Sigmoid colon (tissue), 6 donors: ENCODE measurements at regions not wholly inside any gene's neighbourhood (a gene's known extent, or its start where the extent isn't known, plus 50 kb on each side); places are given as distances from the start of the nearest gene placed in this dataset.
"Not testable (repeated sequence)": the region's sequence is repeated elsewhere in the genome, so short reads cannot be mapped to it uniquely, and the experiment has no call there.

Source experiments
- DNase-seq: peaks from one replicate; pipeline ENCODE4 v3.0.0-alpha.2; 2019
- H3K27ac ChIP-seq, 4 donors: fragments of 200-600 bp; sonication (generic); one replicate each; pipeline ENCODE4 v1.5.1; 2016 to 2019; ENCODE audit warnings: mild to moderate bottlenecking in 1 of 4
- H3K27me3 ChIP-seq, 3 donors: fragments of 200-600 bp; sonication (generic); one replicate each; pipeline ENCODE4 v1.5.1; 2019; ENCODE audit warnings: mild to moderate bottlenecking in 1 of 3
- H3K36me3 ChIP-seq, 4 donors: fragments of 200-600 bp; sonication (generic); one replicate each; pipeline ENCODE4 v1.5.1; 2016 to 2019
- H3K4me1 ChIP-seq, 4 donors: fragments of 200-600 bp; sonication (generic); one replicate each; pipeline ENCODE4 v1.5.1; 2017 to 2019
- H3K4me3 ChIP-seq, 4 donors: fragments of 200-600 bp; sonication (generic); one replicate each; pipeline ENCODE4 v1.5.1; 2017 to 2019; ENCODE audit warnings: mild to moderate bottlenecking in 2 of 4, moderate library complexity in 1 of 4
- H3K9me3 ChIP-seq, 4 donors: fragments of 200-600 bp in 3 of 4; sonication (generic) in 3 of 4; one replicate each; pipeline versions ENCODE4 v1.5.1 to v1.6.1; 2013 to 2019
- EP300 ChIP-seq, 4 donors: sonication (generic); formaldehyde crosslinking; IDR thresholded peaks; one replicate each; pipeline ENCODE4 v1.6.1; 2017; ENCODE audit warnings: antibody characterized with exemption in 4 of 4
- POLR2A ChIP-seq, 2 donors: fragments of 450-650 bp; IDR thresholded peaks; one replicate each; pipeline ENCODE4 v1.6.1; 2016; ENCODE audit warnings: antibody characterized with exemption in 2 of 2, mild to moderate bottlenecking in 2 of 2, moderate library complexity in 2 of 2
- POLR2AphosphoS5 ChIP-seq, 4 donors: sonication (generic); formaldehyde crosslinking; IDR thresholded peaks; one replicate each; pipeline ENCODE4 v1.6.1; 2017; ENCODE audit warnings: antibody characterized with exemption in 4 of 4
- WGBS, 2 donors: extraction: QIAGEN DNeasy Blood & Tissue Kit; methylation state at CpG; one replicate each; pipeline ENCODE4 v1.1.7; 2013; 5-methylcytosine and 5-hydroxymethylcytosine counted together
- intact Hi-C: fragments of 100-400 bp; cut with DNase I; formaldehyde crosslinking; loops from one replicate; pipeline ENCODE4 v1.15.1; 2023
- TF ChIP-seq, protein P1 (sequence below), 4 experiments: fragments of 450-650 bp in 3 of 4; fragments of 200-600 bp in 1 of 4; IDR thresholded peaks; one replicate each; pipeline ENCODE4 v1.5.1; 2016 to 2019; ENCODE audit warnings: antibody characterized with exemption in 4 of 4, mild to moderate bottlenecking in 3 of 4, moderate library complexity in 2 of 4
- donor health status: healthy with polysubstance abuse.
- donor health status: healthy.

DNA sequence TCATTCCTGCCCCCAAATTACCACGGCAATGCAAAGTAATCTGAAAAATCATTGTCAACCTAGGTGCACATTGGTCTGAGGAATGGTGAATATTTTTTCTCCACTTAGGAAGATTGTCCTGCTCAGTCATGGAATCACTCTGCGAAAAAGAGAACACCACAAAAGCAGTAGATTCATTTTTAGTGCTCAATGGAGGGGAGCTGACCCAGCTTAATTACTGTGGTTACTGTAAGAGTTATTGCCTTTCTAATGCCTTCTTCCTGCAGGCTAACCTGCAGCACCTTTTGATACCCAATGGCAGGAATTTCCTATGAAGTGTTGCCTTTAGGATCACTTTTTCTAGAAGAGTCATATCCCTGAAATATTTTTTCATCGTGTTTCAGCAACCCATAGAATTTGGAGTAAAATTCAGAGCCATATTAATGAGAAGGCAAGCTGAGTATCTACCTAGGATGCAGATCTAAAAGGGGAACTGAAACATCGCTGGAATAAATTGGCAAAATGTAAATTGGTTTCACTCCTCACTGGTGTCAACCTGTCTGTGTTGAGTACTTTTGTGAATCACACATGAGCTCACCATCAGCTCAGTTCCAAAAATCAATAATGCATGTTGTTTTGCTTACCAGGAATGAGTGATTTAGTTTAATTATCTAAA lies 464.5 kb downstream of the CSNK1G3 start:
- H3K9me3 ChIP-seq: no peaks in the 10 kb centered on the region
- TF ChIP-seq EP300 (IDR thresholded peaks at IDR 0.05) (no peak), POLR2A (IDR thresholded peaks at IDR 0.05) (no peak), POLR2AphosphoS5 (IDR thresholded peaks at IDR 0.05) (no peak)
- TF ChIP-seq, protein P1, sequence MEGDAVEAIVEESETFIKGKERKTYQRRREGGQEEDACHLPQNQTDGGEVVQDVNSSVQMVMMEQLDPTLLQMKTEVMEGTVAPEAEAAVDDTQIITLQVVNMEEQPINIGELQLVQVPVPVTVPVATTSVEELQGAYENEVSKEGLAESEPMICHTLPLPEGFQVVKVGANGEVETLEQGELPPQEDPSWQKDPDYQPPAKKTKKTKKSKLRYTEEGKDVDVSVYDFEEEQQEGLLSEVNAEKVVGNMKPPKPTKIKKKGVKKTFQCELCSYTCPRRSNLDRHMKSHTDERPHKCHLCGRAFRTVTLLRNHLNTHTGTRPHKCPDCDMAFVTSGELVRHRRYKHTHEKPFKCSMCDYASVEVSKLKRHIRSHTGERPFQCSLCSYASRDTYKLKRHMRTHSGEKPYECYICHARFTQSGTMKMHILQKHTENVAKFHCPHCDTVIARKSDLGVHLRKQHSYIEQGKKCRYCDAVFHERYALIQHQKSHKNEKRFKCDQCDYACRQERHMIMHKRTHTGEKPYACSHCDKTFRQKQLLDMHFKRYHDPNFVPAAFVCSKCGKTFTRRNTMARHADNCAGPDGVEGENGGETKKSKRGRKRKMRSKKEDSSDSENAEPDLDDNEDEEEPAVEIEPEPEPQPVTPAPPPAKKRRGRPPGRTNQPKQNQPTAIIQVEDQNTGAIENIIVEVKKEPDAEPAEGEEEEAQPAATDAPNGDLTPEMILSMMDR (IDR thresholded peaks at IDR 0.05): no peak
- 66 to 87% methylated on average over 4 of the region's 4 CpGs for WGBS, 2 donors
- no peak overlapping the region for H3K4me3 ChIP-seq
- H3K4me1 ChIP-seq: no peaks in the 10 kb centered on the region
- H3K27ac ChIP-seq: no peak overlapping the region
- H3K36me3 ChIP-seq: no peaks in the 10 kb centered on the region
- intact Hi-C loops: no loop called here
- H3K27me3 ChIP-seq: no peaks in the 10 kb centered on the region
- no peak for DNase-seq

DNA sequence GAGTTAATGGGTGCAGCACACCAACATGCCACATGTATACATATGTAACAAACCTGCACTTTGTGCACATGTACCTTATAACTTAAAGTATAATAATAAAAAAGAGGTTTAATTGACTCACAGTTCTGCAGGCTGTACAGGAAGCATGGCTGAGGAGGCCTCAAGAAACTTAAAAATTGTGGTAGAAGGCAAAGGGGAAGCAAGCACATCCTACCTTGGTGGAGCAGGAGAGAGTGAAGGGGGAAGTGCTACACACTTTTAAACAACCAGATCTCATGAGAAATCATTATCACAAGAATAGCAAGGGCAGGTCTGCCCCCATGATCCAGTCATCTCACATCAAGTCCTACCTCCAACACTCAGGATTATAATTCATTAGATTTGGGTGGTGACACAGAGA lies 463.5 kb downstream of the CSNK1G3 start:
- H3K4me1 ChIP-seq, intact Hi-C loops, DNase-seq, H3K36me3 ChIP-seq, H3K9me3 ChIP-seq, H3K4me3 ChIP-seq, H3K27me3 ChIP-seq, H3K27ac ChIP-seq: not testable (repeated sequence)

DNA sequence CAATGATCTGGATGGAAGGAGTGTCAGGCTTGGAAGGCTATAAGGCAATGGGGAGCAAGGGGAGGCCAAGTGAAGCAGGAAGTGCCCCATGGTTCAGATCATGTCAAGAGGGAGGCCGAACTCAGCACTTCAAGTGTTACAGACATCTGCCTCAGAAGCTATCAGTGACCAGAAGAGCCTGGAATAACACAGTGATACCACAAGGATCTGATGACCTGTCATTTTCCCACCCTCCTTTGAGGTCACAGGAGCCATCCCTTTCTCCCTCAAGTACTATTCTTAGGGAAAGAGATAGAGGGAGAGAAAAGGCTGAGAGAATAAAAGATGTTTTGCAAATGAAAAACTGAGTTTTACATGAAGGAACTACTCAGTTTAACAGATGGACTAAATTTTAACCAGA lies 454.8 kb downstream of the CSNK1G3 start:
- no peaks in the 10 kb centered on the region for H3K4me1 ChIP-seq
- no peaks in the 10 kb centered on the region for H3K36me3 ChIP-seq
- no peaks in the 10 kb centered on the region for H3K27me3 ChIP-seq
- DNase-seq: no peak
- intact Hi-C loops: no loop called here
- H3K27ac ChIP-seq: no peak overlapping the region
- no peak overlapping the region for H3K4me3 ChIP-seq
- TF ChIP-seq, protein P1 (IDR thresholded peaks at IDR 0.05): no peak
- TF ChIP-seq EP300 (IDR thresholded peaks at IDR 0.05) (no peak), POLR2AphosphoS5 (IDR thresholded peaks at IDR 0.05) (no peak), POLR2A (IDR thresholded peaks at IDR 0.05) (no peak)
- no peaks in the 10 kb centered on the region for H3K9me3 ChIP-seq
- WGBS, 2 donors: 92 to 95% methylated on average over 1 of the region's 1 CpG

DNA sequence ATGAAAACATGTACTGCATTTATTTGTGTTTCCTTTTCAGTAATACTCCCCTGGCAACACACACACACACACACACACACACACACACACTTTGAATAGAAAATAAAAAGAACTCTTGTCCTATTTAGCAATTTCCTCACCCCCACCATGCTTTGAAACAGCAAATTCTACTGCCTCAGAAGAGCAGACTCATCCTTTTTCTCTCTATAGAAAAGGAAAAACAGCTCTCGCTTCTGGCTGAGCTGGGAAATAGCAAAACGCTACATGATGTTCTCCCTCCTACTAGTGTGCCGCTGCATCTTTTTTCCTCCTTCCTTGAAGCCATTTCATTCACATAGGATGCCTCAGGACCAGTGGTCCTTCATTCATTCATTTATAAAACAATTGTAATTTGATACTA lies 453.6 kb downstream of the CSNK1G3 start:
- intact Hi-C loops: no loop called here
- DNase-seq: no peak
- Histone ChIP-seq H3K4me3 (no peak overlapping the region), H3K27me3 (no peaks in the 10 kb centered on the region), H3K4me1 (no peaks in the 10 kb centered on the region), H3K27ac (no peak overlapping the region), H3K9me3 (no peaks in the 10 kb centered on the region), H3K36me3 (no peaks in the 10 kb centered on the region)
- TF ChIP-seq POLR2AphosphoS5 (IDR thresholded peaks at IDR 0.05): no peak
- TF ChIP-seq, protein P1 (IDR thresholded peaks at IDR 0.05): no peak
- TF ChIP-seq EP300 (IDR thresholded peaks at IDR 0.05): no peak
- TF ChIP-seq POLR2A (IDR thresholded peaks at IDR 0.05): no peak
- 92 to 93% methylated on average over 3 of the region's 3 CpGs for WGBS, 2 donors

DNA sequence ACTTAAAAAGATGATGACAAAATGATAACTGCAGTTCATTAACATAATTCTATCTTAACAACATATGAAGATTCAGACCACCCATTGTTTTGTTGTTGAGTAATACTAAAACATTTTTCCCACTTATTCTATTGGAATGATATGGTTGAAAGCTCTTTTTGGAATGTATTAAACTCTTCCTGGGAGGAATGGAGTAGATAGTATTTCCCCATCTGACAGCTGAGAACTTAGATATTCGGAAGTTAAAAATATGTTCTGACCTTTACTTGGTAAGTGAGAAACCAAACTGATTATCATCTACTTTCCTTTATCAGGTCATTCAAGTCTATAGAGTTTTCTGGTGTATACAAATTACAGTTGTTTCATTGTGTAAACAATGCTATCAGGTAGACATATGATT lies 452.9 kb downstream of the CSNK1G3 start:
- H3K27ac ChIP-seq: no peak overlapping the region
- no peaks in the 10 kb centered on the region for H3K9me3 ChIP-seq
- no peaks in the 10 kb centered on the region for H3K27me3 ChIP-seq
- 77 to 87% methylated on average over 1 of the region's 1 CpG for WGBS, 2 donors
- intact Hi-C loops: no loop called here
- no peak overlapping the region for H3K4me3 ChIP-seq
- TF ChIP-seq POLR2AphosphoS5 (IDR thresholded peaks at IDR 0.05) (no peak), POLR2A (IDR thresholded peaks at IDR 0.05) (no peak), EP300 (IDR thresholded peaks at IDR 0.05) (no peak)
- TF ChIP-seq, protein P1 (IDR thresholded peaks at IDR 0.05): no peak
- DNase-seq: no peak
- H3K36me3 ChIP-seq: no peaks in the 10 kb centered on the region
- H3K4me1 ChIP-seq: no peaks in the 10 kb centered on the region
